ENCODE measurements at regions not wholly inside any gene's neighbourhood (a gene's known extent, or its start where the extent isn't known, plus 50 kb on each side); places are given as distances from the start of the nearest gene placed in this dataset.
"Not testable (repeated sequence)": the region's sequence is repeated elsewhere in the genome, so short reads cannot be mapped to it uniquely, and the experiment has no call there.

GRCh38 chr4:117014236-117014635 is 71.1 kb downstream of the TRAM1L1 start:
- FAIRE-seq = no peak

GRCh38 chr4:117010671-117011070 is 74.7 kb downstream of the TRAM1L1 start:
- FAIRE-seq = no peak

GRCh38 chr4:117001077-117001476 is 84.3 kb downstream of the TRAM1L1 start:
- no peak for FAIRE-seq

GRCh38 chr4:116982656-116983055 is 102.7 kb downstream of the TRAM1L1 start:
- FAIRE-seq = no peak

GRCh38 chr4:116980436-116980835 is 104.9 kb downstream of the TRAM1L1 start:
- FAIRE-seq = not testable (repeated sequence)

GRCh38 chr4:116959045-116959444 is 126.3 kb downstream of the TRAM1L1 start:
- no peak for FAIRE-seq

- FAIRE-seq = no peak
Measured at GRCh38 chr4:116953947-116954346, 131.4 kb downstream of the TRAM1L1 start.

- no peak for FAIRE-seq
Measured at GRCh38 chr4:116952530-116953136, 132.7 kb downstream of the TRAM1L1 start.

GRCh38 chr4:116949856-116950255 is 135.5 kb downstream of the TRAM1L1 start:
- no peak for FAIRE-seq

- no peak for FAIRE-seq
Measured at GRCh38 chr4:116942315-116942714, 143.1 kb downstream of the TRAM1L1 start.

- no peak for FAIRE-seq
Measured at GRCh38 chr4:116930329-116930728, 155.0 kb downstream of the TRAM1L1 start.

GRCh38 chr4:116926631-116927295 is 158.6 kb downstream of the TRAM1L1 start:
- FAIRE-seq = no peak

GRCh38 chr4:116925900-116926457 is 159.4 kb downstream of the TRAM1L1 start:
- no peak for FAIRE-seq

GRCh38 chr4:116923389-116923788 is 162.0 kb downstream of the TRAM1L1 start:
- no peak for FAIRE-seq

GRCh38 chr4:116913451-116913850 is 171.9 kb downstream of the TRAM1L1 start:
- FAIRE-seq = no peak

GRCh38 chr4:116906758-116907157 is 178.6 kb downstream of the TRAM1L1 start:
- no peak for FAIRE-seq

- no peak for FAIRE-seq
Measured at GRCh38 chr4:116899561-116899960, 185.8 kb downstream of the TRAM1L1 start.

GRCh38 chr4:116885579-116885978 is 199.8 kb downstream of the TRAM1L1 start:
- FAIRE-seq = no peak

GRCh38 chr4:116882503-116882902 is 202.9 kb downstream of the TRAM1L1 start:
- FAIRE-seq = no peak

- peak; percentile 5 for FAIRE-seq
Measured at GRCh38 chr4:116881077-116881476, 204.3 kb downstream of the TRAM1L1 start.

- no peak for FAIRE-seq
Measured at GRCh38 chr4:116880625-116881024, 204.8 kb downstream of the TRAM1L1 start.

GRCh38 chr4:116878280-116878679 is 207.1 kb downstream of the TRAM1L1 start:
- FAIRE-seq = no peak

GRCh38 chr4:116877069-116877468 is 208.3 kb downstream of the TRAM1L1 start:
- no peak for FAIRE-seq

- no peak for FAIRE-seq
Measured at GRCh38 chr4:116872941-116873340, 212.4 kb downstream of the TRAM1L1 start.

- no peak for FAIRE-seq
Measured at GRCh38 chr4:116872308-116872707, 213.1 kb downstream of the TRAM1L1 start.

Data from islet of Langerhans (tissue), 1 donor.